HAP-1 (cell line): ENCODE measurements at regions not wholly inside any gene's neighbourhood (a gene's known extent, or its start where the extent isn't known, plus 50 kb on each side); places are given as distances from the start of the nearest gene placed in this dataset.
"Not testable (repeated sequence)": the region's sequence is repeated elsewhere in the genome, so short reads cannot be mapped to it uniquely, and the experiment has no call there.

ENCODE experiments used
- DNase-seq, 2 experiments: peaks; one replicate each; pipeline ENCODE4 v3.0.0-alpha.2; 2016 to 2020; ENCODE audit warnings: low spot score in 2 of 2
- H3K27me3 ChIP-seq: fragments of 250-450 bp; sonication (Bioruptor Pico); 2 replicates; pipeline ENCODE4 v1.5.1; 2020; ENCODE audit warnings: low read depth, mild to moderate bottlenecking, moderate library complexity
- H3K36me3 ChIP-seq: fragments of 250-450 bp; sonication (Bioruptor Pico); replicated peaks from 2 replicates; pipeline ENCODE4 v1.5.1; 2020; ENCODE audit warnings: mild to moderate bottlenecking
- H3K4me1 ChIP-seq: fragments of 250-450 bp; sonication (Bioruptor Pico); 2 replicates; pipeline ENCODE4 v1.5.1; 2020; ENCODE audit warnings: mild to moderate bottlenecking
- H3K4me3 ChIP-seq: fragments of 250-450 bp; sonication (Bioruptor Pico); 2 replicates; pipeline ENCODE4 v1.5.1; 2020; ENCODE audit warnings: mild to moderate bottlenecking, moderate library complexity
- H3K9me3 ChIP-seq: fragments of 250-450 bp; sonication (Bioruptor Pico); 2 replicates; pipeline ENCODE4 v1.5.1; 2020; ENCODE audit warnings: mild to moderate bottlenecking, moderate library complexity
- in situ Hi-C: fragments of 300-500 bp; cut with MboI; formaldehyde crosslinking; loops from 3 replicates; pipeline ENCODE4 v1.14.3; 2020; ENCODE audit warnings: low sequenced_read_pairs, inconsistent platforms, mixed read lengths

- Histone ChIP-seq H3K36me3 (no peaks in the 10 kb centered on the region), H3K4me3 (no peak overlapping the region), H3K27me3 (peaks cover 4% of the 10 kb centered on the region), H3K9me3 (no peaks in the 10 kb centered on the region), H3K4me1 (no peaks in the 10 kb centered on the region)
- in situ Hi-C loops = no loop called here
- no peak for DNase-seq
These were observed 162.9 kb upstream of the PDE4B start for GRCh38 chr1:65629788-65630187.

GRCh38 chr1:65630855-65631254 is 161.8 kb upstream of the PDE4B start:
- no peak overlapping the region for H3K4me3 ChIP-seq
- no peaks in the 10 kb centered on the region for H3K9me3 ChIP-seq
- H3K27me3 ChIP-seq = peaks cover 4% of the 10 kb centered on the region
- in situ Hi-C loops = no loop called here
- no peaks in the 10 kb centered on the region for H3K36me3 ChIP-seq
- DNase-seq = no peak
- H3K4me1 ChIP-seq = no peaks in the 10 kb centered on the region

GRCh38 chr1:65632235-65632634 is 160.5 kb upstream of the PDE4B start:
- peaks cover 4% of the 10 kb centered on the region for H3K27me3 ChIP-seq
- in situ Hi-C loops = no loop called here

GRCh38 chr1:65640046-65640445 is 152.6 kb upstream of the PDE4B start:
- no peaks in the 10 kb centered on the region for H3K36me3 ChIP-seq
- in situ Hi-C loops = no loop called here

More at GRCh38 chr1:65632235-65632634, 160.5 kb upstream of the PDE4B start:
- Histone ChIP-seq H3K36me3 (no peaks in the 10 kb centered on the region), H3K9me3 (no peaks in the 10 kb centered on the region), H3K4me1 (no peaks in the 10 kb centered on the region), H3K4me3 (no peak overlapping the region)
- no peak for DNase-seq

GRCh38 chr1:65649185-65649584 is 143.5 kb upstream of the PDE4B start:
- H3K4me3 ChIP-seq, H3K4me1 ChIP-seq, DNase-seq, H3K9me3 ChIP-seq, H3K27me3 ChIP-seq, in situ Hi-C loops, H3K36me3 ChIP-seq: not testable (repeated sequence)

More at GRCh38 chr1:65640046-65640445, 152.6 kb upstream of the PDE4B start:
- Histone ChIP-seq H3K9me3 (no peaks in the 10 kb centered on the region), H3K4me3 (no peak overlapping the region), H3K27me3 (peaks cover 6% of the 10 kb centered on the region), H3K4me1 (no peaks in the 10 kb centered on the region)
- no peak for DNase-seq

- Histone ChIP-seq H3K4me3 (no peak overlapping the region), H3K4me1 (no peaks in the 10 kb centered on the region), H3K27me3 (no peaks in the 10 kb centered on the region), H3K36me3 (no peaks in the 10 kb centered on the region), H3K9me3 (no peaks in the 10 kb centered on the region)
- DNase-seq = no peak
- in situ Hi-C loops = no loop called here
These were observed 142.0 kb upstream of the PDE4B start for GRCh38 chr1:65650682-65651081.

GRCh38 chr1:65654526-65654925 is 138.2 kb upstream of the PDE4B start:
- H3K4me3 ChIP-seq, DNase-seq, H3K4me1 ChIP-seq, in situ Hi-C loops, H3K9me3 ChIP-seq, H3K36me3 ChIP-seq, H3K27me3 ChIP-seq: not testable (repeated sequence)

GRCh38 chr1:65657609-65658008 is 135.1 kb upstream of the PDE4B start:
- H3K36me3 ChIP-seq, H3K4me3 ChIP-seq, H3K9me3 ChIP-seq, H3K4me1 ChIP-seq, in situ Hi-C loops, DNase-seq, H3K27me3 ChIP-seq: not testable (repeated sequence)

- H3K9me3 ChIP-seq = no peaks in the 10 kb centered on the region
These were observed 134.6 kb upstream of the PDE4B start for GRCh38 chr1:65658122-65658521.

GRCh38 chr1:65668368-65668767 is 124.3 kb upstream of the PDE4B start:
- Histone ChIP-seq H3K4me3 (no peak overlapping the region), H3K4me1 (no peaks in the 10 kb centered on the region), H3K9me3 (no peaks in the 10 kb centered on the region), H3K27me3 (0 out of 2 replicates have a peak, but pooled peaks cover 2% of the 10 kb centered on the region), H3K36me3 (no peaks in the 10 kb centered on the region)
- no peak for DNase-seq
- in situ Hi-C loops = no loop called here

More at GRCh38 chr1:65658122-65658521, 134.6 kb upstream of the PDE4B start:
- H3K4me1 ChIP-seq = no peaks in the 10 kb centered on the region
- H3K27me3 ChIP-seq = no peaks in the 10 kb centered on the region
- no peak for DNase-seq
- no peaks in the 10 kb centered on the region for H3K36me3 ChIP-seq
- H3K4me3 ChIP-seq = no peak overlapping the region
- in situ Hi-C loops = no loop called here

- in situ Hi-C loops = no loop called here
- Histone ChIP-seq H3K4me1 (no peaks in the 10 kb centered on the region), H3K36me3 (no peaks in the 10 kb centered on the region), H3K4me3 (no peak overlapping the region), H3K27me3 (0 out of 2 replicates have a peak, but pooled peaks cover 2% of the 10 kb centered on the region), H3K9me3 (no peaks in the 10 kb centered on the region)
- DNase-seq = no peak
These were observed 122.2 kb upstream of the PDE4B start for GRCh38 chr1:65670518-65670917.

- DNase-seq = no peak
- in situ Hi-C loops = no loop called here
- Histone ChIP-seq H3K4me3 (no peak overlapping the region), H3K4me1 (no peaks in the 10 kb centered on the region), H3K36me3 (no peaks in the 10 kb centered on the region), H3K9me3 (no peaks in the 10 kb centered on the region), H3K27me3 (no peaks in the 10 kb centered on the region)
These were observed 118.2 kb upstream of the PDE4B start for GRCh38 chr1:65674522-65674921.

GRCh38 chr1:65679773-65680172 is 112.9 kb upstream of the PDE4B start:
- Histone ChIP-seq H3K9me3 (no peaks in the 10 kb centered on the region), H3K27me3 (no peaks in the 10 kb centered on the region), H3K4me1 (no peaks in the 10 kb centered on the region), H3K4me3 (no peak overlapping the region), H3K36me3 (no peaks in the 10 kb centered on the region)
- no peak for DNase-seq
- in situ Hi-C loops = loop anchor here (10.0 to 25.0 kb wide), 3 partner anchors 245 to 617 kb away; no protein-coding TSS in a partner anchor

- Histone ChIP-seq H3K27me3 (no peaks in the 10 kb centered on the region), H3K9me3 (no peaks in the 10 kb centered on the region), H3K4me1 (no peaks in the 10 kb centered on the region), H3K4me3 (no peak overlapping the region), H3K36me3 (no peaks in the 10 kb centered on the region)
- in situ Hi-C loops = loop anchor here (10.0 to 25.0 kb wide), 3 partner anchors 246 to 619 kb away; no protein-coding TSS in a partner anchor
- DNase-seq = no peak
These were observed 111.6 kb upstream of the PDE4B start for GRCh38 chr1:65681096-65681495.
